ENCODE measurements at regions not wholly inside any gene's neighbourhood (a gene's known extent, or its start where the extent isn't known, plus 50 kb on each side); places are given as distances from the start of the nearest gene placed in this dataset.

- TF ChIP-seq CTCF (IDR thresholded peaks at IDR 0.05; ENCODE audit: control insufficient read depth, insufficient read depth, low read depth, low read length, missing control alignments) = no peak
- no peak overlapping the region for H3K4me3 ChIP-seq (ENCODE audit: control insufficient read depth, low read depth, low read length)
- DNase-seq (ENCODE audit: low read depth) = no peak
These were observed 516.9 kb upstream of the DSEL start for GRCh38 chr18:68033466-68033865.

- no peak for TF ChIP-seq CTCF (IDR thresholded peaks at IDR 0.05; ENCODE audit: control insufficient read depth, insufficient read depth, low read depth, low read length, missing control alignments)
- no peak overlapping the region for H3K4me3 ChIP-seq (ENCODE audit: control insufficient read depth, low read depth, low read length)
- DNase-seq (ENCODE audit: low read depth) = no peak
These were observed 508.2 kb upstream of the DSEL start for GRCh38 chr18:68024716-68025115.

- no peak for DNase-seq (ENCODE audit: low read depth)
- no peak for TF ChIP-seq CTCF (IDR thresholded peaks at IDR 0.05; ENCODE audit: control insufficient read depth, insufficient read depth, low read depth, low read length, missing control alignments)
- H3K4me3 ChIP-seq (ENCODE audit: control insufficient read depth, low read depth, low read length) = no peak overlapping the region
These were observed 500.9 kb upstream of the DSEL start for GRCh38 chr18:68017385-68017784.

- H3K4me3 ChIP-seq (ENCODE audit: control insufficient read depth, low read depth, low read length) = no peak overlapping the region
- no peak for DNase-seq (ENCODE audit: low read depth)
- no peak for TF ChIP-seq CTCF (IDR thresholded peaks at IDR 0.05; ENCODE audit: control insufficient read depth, insufficient read depth, low read depth, low read length, missing control alignments)
These were observed 481.0 kb upstream of the DSEL start for GRCh38 chr18:67997496-67997895.

GRCh38 chr18:67995769-67996168 is 479.2 kb upstream of the DSEL start:
- DNase-seq (ENCODE audit: low read depth) = no peak
- TF ChIP-seq CTCF (IDR thresholded peaks at IDR 0.05; ENCODE audit: control insufficient read depth, insufficient read depth, low read depth, low read length, missing control alignments) = no peak
- no peak overlapping the region for H3K4me3 ChIP-seq (ENCODE audit: control insufficient read depth, low read depth, low read length)

GRCh38 chr18:67980241-67980640 is 463.7 kb upstream of the DSEL start:
- no peak for DNase-seq (ENCODE audit: low read depth)
- no peak overlapping the region for H3K4me3 ChIP-seq (ENCODE audit: control insufficient read depth, low read depth, low read length)
- no peak for TF ChIP-seq CTCF (IDR thresholded peaks at IDR 0.05; ENCODE audit: control insufficient read depth, insufficient read depth, low read depth, low read length, missing control alignments)

- TF ChIP-seq CTCF (IDR thresholded peaks at IDR 0.05; ENCODE audit: control insufficient read depth, insufficient read depth, low read depth, low read length, missing control alignments) = no peak
- DNase-seq (ENCODE audit: low read depth) = no peak
- H3K4me3 ChIP-seq (ENCODE audit: control insufficient read depth, low read depth, low read length) = no peak overlapping the region
These were observed 460.6 kb upstream of the DSEL start for GRCh38 chr18:67977067-67977616.

Data from AG09309 (cell line).